NCI-H1105 (cell line): ENCODE measurements at regions not wholly inside any gene's neighbourhood (a gene's known extent, or its start where the extent isn't known, plus 50 kb on each side); places are given as distances from the start of the nearest gene placed in this dataset.
"Not testable (repeated sequence)": the region's sequence is repeated elsewhere in the genome, so short reads cannot be mapped to it uniquely, and the experiment has no call there.

Experiments
- DNase-seq: peaks from one replicate; lab custom pipeline; 2025; lab: John Stamatoyannopoulos, UW

DNA sequence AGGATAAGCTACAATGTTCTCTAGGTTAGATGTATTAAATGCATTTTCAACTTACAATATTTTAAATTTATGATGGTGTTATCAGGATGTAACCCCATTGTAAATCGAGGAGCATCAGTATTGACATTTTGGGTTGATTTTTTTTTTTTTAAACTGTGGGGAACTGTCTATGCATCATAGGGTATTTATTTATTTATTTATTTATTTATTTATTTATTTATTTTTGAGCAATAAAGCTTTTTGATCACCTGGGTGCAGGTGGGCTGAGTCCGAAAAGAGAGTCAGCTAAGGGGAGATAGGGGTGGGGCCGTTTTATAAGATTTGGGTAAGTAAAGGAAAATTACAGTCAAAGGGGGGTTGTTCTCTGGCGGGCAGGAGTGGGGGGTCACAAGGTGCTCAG lies 367.5 kb downstream of the OXSM start:
- DNase-seq: not testable (repeated sequence)

DNA sequence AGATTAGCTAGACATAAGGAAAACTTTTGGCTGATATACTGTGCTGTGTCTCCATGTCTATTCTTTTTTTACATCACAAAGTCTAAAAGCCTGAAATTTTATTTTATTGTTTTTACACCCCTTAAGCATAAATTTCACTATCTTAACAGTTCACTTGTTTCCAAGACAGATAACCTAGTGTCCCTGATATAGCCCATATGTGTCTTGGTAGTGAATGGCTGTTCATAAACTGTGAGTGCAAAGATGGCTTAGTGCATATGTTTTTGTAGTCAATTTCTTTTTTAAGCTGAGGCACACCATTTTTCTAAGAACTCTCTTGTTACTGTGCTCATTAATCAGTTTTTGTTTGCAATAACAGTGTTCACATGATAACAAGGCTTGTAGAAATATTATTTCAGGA lies 381.1 kb downstream of the OXSM start:
- no peak for DNase-seq

GRCh38 chr3:26191556-26191955 lies 401.7 kb downstream of the OXSM start:
- DNase-seq: no peak

- DNase-seq: no peak
Observed at GRCh38 chr3:26193558-26193957, 403.7 kb downstream of the OXSM start.

DNA sequence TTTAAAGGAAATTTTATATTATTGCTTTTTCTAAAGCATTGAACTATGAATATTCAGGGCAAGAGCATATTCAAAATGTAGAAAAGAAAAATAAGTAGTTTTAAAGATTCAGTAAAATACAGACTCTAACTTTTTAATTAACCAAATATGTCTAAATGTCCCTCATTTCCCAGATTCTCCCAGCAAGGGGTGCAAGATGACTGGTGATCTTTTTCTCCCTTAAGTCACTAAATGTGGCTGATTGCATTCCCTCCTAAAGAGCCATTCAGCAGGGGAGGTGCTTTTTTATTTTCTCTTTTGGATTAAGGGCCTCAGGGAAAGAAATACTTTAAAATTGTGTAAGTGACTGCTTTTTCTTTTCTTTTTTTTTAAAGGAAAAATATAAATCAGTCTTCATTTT lies 406.9 kb downstream of the OXSM start:
- no peak for DNase-seq

DNA sequence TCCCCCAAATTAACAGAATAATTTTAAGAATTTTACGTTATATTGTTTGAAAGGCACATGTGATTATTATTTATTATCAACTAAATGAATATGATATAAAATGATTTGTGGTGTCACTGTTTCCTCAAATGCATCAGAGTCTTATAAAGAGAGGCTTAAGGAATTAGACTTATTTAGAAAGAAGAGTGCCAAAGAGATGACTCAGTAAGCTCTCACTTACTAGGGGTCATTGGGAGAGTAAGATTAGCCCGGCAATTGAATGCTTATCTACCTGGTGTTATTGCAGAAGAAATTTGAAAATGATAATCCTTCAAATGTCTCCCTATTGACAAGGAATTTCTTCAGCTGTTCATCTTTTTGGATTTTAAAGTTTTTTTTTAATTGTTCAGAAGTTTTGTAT lies 408.7 kb downstream of the OXSM start:
- no peak for DNase-seq

DNA sequence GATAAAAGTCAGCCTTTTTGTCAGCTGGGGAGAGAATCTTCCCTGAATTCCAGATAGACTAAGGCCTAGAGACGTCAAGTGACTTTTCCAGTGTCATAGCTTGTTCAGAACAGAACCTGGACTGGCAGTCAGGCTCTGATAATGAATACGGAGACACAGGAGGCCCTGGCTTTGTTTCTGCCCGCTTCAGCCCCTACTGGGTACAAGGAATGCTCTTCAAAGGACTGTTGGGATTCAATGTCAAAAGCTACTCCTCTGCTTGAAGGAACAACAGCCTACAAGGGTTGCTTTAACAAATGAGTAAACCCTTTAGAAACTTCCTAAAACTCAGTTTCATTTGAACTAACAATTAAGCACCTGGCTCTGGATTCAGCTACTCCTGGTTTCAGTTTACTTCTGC lies 412.3 kb downstream of the OXSM start:
- no peak for DNase-seq

DNA sequence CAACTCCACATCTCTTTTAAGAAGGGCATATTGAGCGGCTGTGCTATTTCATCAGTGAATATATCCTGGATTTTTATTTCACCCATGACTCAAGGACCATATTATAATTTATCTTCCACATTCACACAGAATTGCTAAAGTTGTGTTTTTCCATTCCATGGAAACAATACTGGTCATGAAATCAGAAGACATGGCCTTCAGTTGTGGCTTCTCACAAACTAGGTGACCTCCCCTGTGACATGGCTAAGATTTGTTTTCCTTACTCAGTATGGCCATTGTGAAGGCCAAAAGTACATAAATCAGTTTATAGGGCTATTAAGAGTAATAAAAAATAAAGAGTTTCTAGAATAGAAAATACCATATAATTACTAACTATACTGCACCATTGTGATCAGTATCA lies 415.6 kb downstream of the OXSM start:
- DNase-seq: no peak

DNA sequence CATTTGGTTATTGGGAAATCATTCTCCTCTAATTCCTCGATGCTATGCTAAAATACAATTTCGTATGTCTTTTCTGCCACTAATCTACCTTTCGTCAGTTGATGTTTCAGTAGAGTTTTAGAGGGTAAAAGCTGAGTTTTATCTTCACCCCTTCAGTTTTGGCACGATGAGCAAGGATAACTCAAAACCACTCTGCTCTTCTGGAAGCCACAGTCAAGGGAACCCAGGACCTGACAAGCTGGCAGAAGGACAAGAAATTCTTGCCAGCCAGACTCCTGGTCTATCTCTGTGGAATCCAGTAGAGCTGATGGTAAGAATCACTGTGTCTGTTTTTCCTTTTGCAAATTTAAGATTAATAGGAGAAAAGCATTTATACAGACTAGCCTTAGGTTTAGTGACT lies 414.4 kb upstream of the LRRC3B start:
- DNase-seq: no peak

DNA sequence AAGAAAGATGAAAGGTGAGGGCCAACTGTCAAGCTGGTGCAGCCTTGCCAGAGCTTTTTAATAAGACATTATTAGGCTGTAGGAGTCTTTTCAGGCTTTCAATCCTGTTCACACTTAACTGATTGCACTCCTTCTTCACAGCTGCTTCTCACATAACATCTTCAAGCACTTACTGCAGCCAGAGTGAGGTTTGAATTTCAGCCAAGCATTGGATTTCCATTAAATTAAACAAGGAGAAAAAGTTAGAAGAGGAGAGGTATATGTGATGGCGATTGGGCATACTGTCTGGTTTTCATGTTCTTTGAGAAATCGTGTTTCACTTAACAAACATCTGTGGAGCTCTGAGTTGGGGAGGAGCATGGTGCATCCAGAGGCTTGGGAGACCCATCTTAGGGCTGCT lies 392.8 kb upstream of the LRRC3B start:
- DNase-seq: no peak

DNA sequence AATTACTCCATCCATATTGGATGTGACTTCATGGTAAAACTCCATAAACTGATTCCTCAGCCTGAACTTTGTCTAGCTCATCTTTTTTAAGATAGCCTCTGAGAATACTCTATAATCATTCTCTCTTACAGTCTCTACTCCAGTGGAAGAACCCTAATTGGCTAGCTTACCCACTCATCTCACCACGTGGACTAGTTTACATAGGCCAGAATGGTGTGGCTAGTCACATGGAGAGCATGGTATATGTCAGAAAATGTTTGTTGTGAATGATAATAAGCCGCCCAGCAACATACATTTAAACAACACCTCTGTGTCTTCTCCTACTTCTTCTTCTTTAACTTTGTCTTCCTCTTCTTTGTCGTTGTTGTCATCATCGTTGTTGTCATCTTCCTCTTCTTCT lies 389.2 kb upstream of the LRRC3B start:
- DNase-seq: no peak

DNA sequence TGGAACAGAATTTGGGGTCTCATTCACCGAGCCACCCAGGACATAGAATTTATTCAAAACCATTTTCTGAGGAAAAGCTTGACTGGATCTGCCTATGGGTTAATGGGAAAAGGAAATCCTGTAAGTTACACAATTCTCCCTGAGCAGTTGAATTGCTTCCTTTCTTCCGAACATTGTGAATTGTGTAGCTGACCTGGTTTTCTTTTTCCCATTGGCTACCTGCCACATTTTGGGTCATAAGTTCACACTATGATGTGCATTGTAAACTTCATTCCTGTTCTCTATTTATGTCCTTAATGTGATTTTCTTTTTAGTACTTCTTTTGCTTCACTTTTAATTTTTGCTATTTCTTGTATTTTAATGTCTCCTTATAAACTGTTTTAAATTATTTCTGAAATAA lies 386.0 kb upstream of the LRRC3B start:
- no peak for DNase-seq

GRCh38 chr3:26237036-26237682 lies 385.4 kb upstream of the LRRC3B start:
- no peak for DNase-seq

DNA sequence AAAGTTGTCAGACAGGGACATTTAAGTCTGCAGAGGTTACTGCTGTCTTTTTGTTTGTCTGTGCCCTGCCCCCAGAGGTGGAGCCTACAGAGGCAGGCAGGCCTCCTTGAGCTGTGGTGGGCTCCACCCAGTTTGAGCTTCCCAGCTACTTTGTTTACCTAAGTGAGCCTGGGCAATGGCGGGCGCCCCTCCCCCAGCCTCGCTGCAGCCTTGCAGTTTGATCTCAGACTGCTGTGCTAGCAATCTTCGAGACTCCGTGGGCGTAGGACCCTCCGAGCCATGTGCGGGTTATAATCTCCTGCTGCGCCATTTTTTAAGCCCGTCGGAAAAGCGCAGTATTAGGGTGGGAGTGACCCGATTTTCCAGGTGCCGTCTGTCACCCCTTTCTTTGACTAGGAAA lies 378.0 kb upstream of the LRRC3B start:
- DNase-seq: not testable (repeated sequence)

DNA sequence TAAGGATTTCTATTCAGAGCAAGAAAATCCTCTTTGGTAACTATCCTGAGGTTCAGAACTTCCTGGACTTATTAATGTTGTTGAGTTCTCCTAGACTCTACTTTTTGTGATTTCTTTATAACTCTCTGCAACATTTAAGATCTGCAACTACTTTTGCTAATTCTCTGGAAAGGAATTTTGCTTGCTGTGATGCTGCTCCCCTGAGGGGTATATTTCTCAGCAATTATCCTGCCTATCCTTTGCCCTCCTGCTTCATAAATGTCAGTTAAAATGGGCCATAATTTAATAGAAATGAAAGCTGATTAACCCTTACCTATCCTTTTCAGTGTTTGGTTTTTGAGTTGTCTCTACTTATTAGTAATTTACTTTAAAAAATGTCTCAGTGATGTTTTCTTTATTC lies 377.3 kb upstream of the LRRC3B start:
- no peak for DNase-seq

- DNase-seq: no peak
Observed at GRCh38 chr3:26246901-26247300, 375.7 kb upstream of the LRRC3B start.

GRCh38 chr3:26247712-26248111 lies 374.9 kb upstream of the LRRC3B start:
- no peak for DNase-seq

DNA sequence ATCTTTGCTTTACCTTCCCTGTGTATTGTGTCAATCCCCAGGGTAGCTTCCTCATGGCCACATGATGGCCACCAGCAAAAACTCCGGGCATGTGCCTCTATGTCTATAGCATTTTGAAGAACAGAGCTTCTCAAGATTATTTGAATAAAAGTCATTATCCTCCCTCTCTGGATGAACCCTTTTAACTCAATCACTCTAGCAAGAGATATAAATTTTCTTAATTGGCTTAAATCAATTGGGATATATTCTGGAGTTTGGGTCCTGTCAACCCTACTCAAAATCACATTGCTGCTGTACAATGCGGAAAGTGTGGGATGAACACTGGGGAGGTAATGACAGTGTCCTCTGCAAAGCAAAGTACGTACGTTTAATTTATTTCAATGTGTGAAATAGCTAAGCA lies 370.6 kb upstream of the LRRC3B start:
- no peak for DNase-seq

DNA sequence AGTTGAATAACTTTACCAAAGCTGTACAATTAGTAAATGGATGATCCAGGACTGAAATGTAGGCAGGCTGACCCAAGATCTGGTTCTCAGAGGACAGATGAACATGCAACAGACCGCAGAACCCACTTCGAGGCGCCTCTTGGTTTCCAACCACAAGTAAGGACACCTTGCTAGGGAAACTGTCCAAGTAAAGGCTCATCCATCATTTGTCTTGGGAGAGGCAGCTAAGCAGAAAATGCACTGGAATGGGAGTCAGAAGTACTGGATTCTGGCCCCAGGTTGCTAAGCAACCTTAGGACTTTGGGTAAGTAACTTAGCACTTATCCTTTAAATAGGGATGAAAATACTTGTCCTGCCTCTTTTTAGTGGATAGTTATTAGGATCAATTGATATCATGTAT lies 366.3 kb upstream of the LRRC3B start:
- DNase-seq: no peak

DNA sequence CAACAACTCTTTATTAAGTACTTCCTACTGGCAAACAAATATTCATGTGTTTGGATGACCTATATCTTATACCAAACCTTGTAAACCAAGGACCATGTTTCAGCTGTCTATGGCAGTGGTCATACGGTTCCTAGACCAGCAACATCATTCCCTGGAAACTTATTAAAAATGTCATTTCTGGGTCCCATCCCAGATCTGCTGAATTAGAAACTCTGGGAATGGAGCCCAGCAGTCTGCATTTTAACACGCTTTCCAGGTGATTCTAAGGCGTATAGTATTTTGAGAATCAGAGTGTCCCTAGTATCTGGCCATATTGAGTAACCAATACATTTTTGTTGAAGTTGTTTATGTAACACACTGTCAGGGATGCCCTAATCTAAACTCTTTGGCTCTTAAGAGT lies 363.4 kb upstream of the LRRC3B start:
- DNase-seq: no peak

- DNase-seq: no peak
Observed at GRCh38 chr3:26260139-26260538, 362.4 kb upstream of the LRRC3B start.

DNA sequence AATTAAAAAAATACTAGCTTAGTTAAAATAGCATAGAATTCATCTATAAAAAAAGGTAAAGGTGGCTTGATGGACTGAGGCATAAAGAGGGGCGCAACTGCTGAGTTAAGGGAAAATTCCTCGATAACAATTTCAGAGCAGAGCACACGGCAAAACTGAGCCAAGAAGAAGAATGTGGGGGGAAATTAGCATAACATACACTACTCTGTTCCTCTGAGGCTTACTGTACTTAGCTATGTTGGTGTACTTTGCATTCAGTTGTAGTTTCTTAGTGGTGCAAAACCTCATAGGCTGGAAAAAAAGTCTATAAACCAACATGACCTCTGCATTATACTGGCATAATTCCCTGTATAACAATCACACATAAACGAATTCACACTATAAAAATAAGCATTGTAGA lies 357.9 kb upstream of the LRRC3B start:
- DNase-seq: no peak

- no peak for DNase-seq
Observed at GRCh38 chr3:26271848-26272247, 350.7 kb upstream of the LRRC3B start.

DNA sequence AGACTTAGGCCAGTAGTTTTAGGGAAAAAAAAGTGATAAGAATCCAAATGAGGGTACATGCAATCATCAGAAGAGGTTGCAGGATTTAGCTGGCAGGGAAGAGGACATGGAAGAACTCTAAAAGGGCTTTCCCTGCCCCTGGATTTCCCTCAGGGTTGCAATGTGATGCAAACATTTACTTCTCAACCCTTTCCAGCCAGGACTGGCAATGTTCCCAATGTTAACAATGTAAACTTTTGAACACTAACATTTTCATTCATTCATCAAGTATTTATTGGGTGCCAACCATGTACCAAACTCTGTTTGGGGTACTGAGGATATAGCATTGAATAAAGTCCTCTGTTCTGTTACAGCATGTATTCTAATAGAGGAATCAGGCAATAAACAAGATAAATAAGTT lies 349.4 kb upstream of the LRRC3B start:
- no peak for DNase-seq

GRCh38 chr3:26279091-26279490 lies 343.5 kb upstream of the LRRC3B start:
- no peak for DNase-seq
